Amygdala (tissue), 56 donors: ENCODE measurements at regions not wholly inside any gene's neighbourhood (a gene's known extent, or its start where the extent isn't known, plus 50 kb on each side); places are given as distances from the start of the nearest gene placed in this dataset.
"Not testable (repeated sequence)": the region's sequence is repeated elsewhere in the genome, so short reads cannot be mapped to it uniquely, and the experiment has no call there.

ENCODE experiments used
- DNase-seq, 56 donors: peaks; one replicate each; lab custom pipeline; 2025; lab: John Stamatoyannopoulos, UW

- DNase-seq = no peak
Observed at GRCh38 chr11:23897453-23898286, 599.2 kb upstream of the LUZP2 start.

- no peak for DNase-seq
Observed at GRCh38 chr11:23903044-23903704, 593.7 kb upstream of the LUZP2 start.

- DNase-seq = no peak
Observed at GRCh38 chr11:23919455-23919854, 577.4 kb upstream of the LUZP2 start.

- DNase-seq = no peak
Observed at GRCh38 chr11:23923357-23923756, 573.5 kb upstream of the LUZP2 start.

GRCh38 chr11:23924226-23924625 is 572.6 kb upstream of the LUZP2 start:
- DNase-seq = no peak

GRCh38 chr11:23931443-23931842 is 565.4 kb upstream of the LUZP2 start:
- DNase-seq = no peak

- no peak for DNase-seq
Observed at GRCh38 chr11:23932485-23932898, 564.4 kb upstream of the LUZP2 start.

GRCh38 chr11:23933721-23934120 is 563.1 kb upstream of the LUZP2 start:
- DNase-seq = no peak

GRCh38 chr11:23934671-23935270 is 562.1 kb upstream of the LUZP2 start:
- DNase-seq = not testable (repeated sequence)

GRCh38 chr11:23942117-23942815 is 554.6 kb upstream of the LUZP2 start:
- DNase-seq = not testable (repeated sequence)

GRCh38 chr11:23944923-23945322 is 551.9 kb upstream of the LUZP2 start:
- no peak for DNase-seq

- DNase-seq = no peak
Observed at GRCh38 chr11:23947883-23948282, 549.0 kb upstream of the LUZP2 start.

- no peak for DNase-seq
Observed at GRCh38 chr11:23948851-23949250, 548.0 kb upstream of the LUZP2 start.

GRCh38 chr11:23953951-23954710 is 542.7 kb upstream of the LUZP2 start:
- DNase-seq = no peak

GRCh38 chr11:23954730-23955129 is 542.1 kb upstream of the LUZP2 start:
- no peak for DNase-seq

- DNase-seq = no peak
Observed at GRCh38 chr11:23956586-23956985, 540.3 kb upstream of the LUZP2 start.

GRCh38 chr11:23957314-23957713 is 539.5 kb upstream of the LUZP2 start:
- DNase-seq = no peak

- no peak for DNase-seq
Observed at GRCh38 chr11:23959462-23959861, 537.4 kb upstream of the LUZP2 start.

- no peak for DNase-seq
Observed at GRCh38 chr11:23961503-23962338, 535.1 kb upstream of the LUZP2 start.
